ENCODE measurements at regions not wholly inside any gene's neighbourhood (a gene's known extent, or its start where the extent isn't known, plus 50 kb on each side); places are given as distances from the start of the nearest gene placed in this dataset.

- peaks cover 3% of the 10 kb centered on the region for H3K4me1 ChIP-seq
- H3K27me3 ChIP-seq (replicated peaks; ENCODE audit: control insufficient read depth, insufficient read depth, low read length): no peaks in the 10 kb centered on the region
- H3K27me3 Mint-ChIP-seq (ENCODE audit: insufficient read depth, unreplicated experiment): no peaks in the 10 kb centered on the region
- no peaks in the 10 kb centered on the region for H3K36me3 ChIP-seq (ENCODE audit: control insufficient read depth, insufficient read depth, low read length)
- H3K27ac Mint-ChIP-seq (ENCODE audit: unreplicated experiment): no peak overlapping the region
- BruUV-seq (replicated peaks): no TSS peak
- H3K4me3 ChIP-seq (ENCODE audit: low read depth, low read length): no peak overlapping the region
- H3K9me3 ChIP-seq: no peaks in the 10 kb centered on the region
- TF ChIP-seq CTCF (IDR thresholded peaks at IDR 0.05; ENCODE audit: insufficient read depth in 1 of 2, low read depth in 1 of 2, low read length in 1 of 2, severe bottlenecking in 1 of 2, unreplicated experiment in 1 of 2): peak in 1 of 2 experiments; percentile 22
- intact Hi-C loops (cut with micrococcal nuclease; ENCODE audit: unreplicated experiment): loop anchor here (1.0 kb wide), 1 partner anchor 46 kb away; no protein-coding TSS in a partner anchor
- CTCF ChIA-PET: interaction anchor here (1.3 kb wide), 1 partner anchor 47 kb away, joined by 3 read pairs; no protein-coding TSS in a partner anchor
- no peak overlapping the region for H3K4me3 Mint-ChIP-seq (ENCODE audit: unreplicated experiment)
- POLR2A ChIA-PET: no interaction called here
- no peak for DNase-seq
- peaks cover 10% of the 10 kb centered on the region for H3K9me3 Mint-ChIP-seq (ENCODE audit: unreplicated experiment)
- no peaks in the 10 kb centered on the region for H3K4me1 Mint-ChIP-seq (ENCODE audit: low read depth, unreplicated experiment)
- no peaks in the 10 kb centered on the region for H3K36me3 Mint-ChIP-seq (ENCODE audit: insufficient read depth, unreplicated experiment)
Observed at GRCh38 chr20:6629564-6629963, 137.9 kb upstream of the BMP2 start.

- ChIA-PET POLR2A (no interaction called here), CTCF (interaction anchor here (0.8 kb wide), 1 partner anchor 10 kb away, joined by 3 read pairs; no protein-coding TSS in a partner anchor)
- DNase-seq: no peak
- peaks cover 15% of the 10 kb centered on the region for H3K4me1 ChIP-seq
- H3K4me3 Mint-ChIP-seq (ENCODE audit: unreplicated experiment): no peak overlapping the region
- no peaks in the 10 kb centered on the region for H3K9me3 ChIP-seq
- no peaks in the 10 kb centered on the region for H3K36me3 Mint-ChIP-seq (ENCODE audit: insufficient read depth, unreplicated experiment)
- no peaks in the 10 kb centered on the region for H3K36me3 ChIP-seq (ENCODE audit: control insufficient read depth, insufficient read depth, low read length)
- no peak overlapping the region for H3K27ac Mint-ChIP-seq (ENCODE audit: unreplicated experiment)
- BruUV-seq (replicated peaks): no TSS peak
- no peak overlapping the region for H3K4me3 ChIP-seq (ENCODE audit: low read depth, low read length)
- H3K9me3 Mint-ChIP-seq (ENCODE audit: unreplicated experiment): peaks cover 10% of the 10 kb centered on the region
- TF ChIP-seq CTCF (IDR thresholded peaks at IDR 0.05; ENCODE audit: insufficient read depth in 1 of 2, low read depth in 1 of 2, low read length in 1 of 2, severe bottlenecking in 1 of 2, unreplicated experiment in 1 of 2): no peak
- no peaks in the 10 kb centered on the region for H3K4me1 Mint-ChIP-seq (ENCODE audit: low read depth, unreplicated experiment)
- intact Hi-C loops (cut with micrococcal nuclease; ENCODE audit: unreplicated experiment): no loop called here
- no peaks in the 10 kb centered on the region for H3K27me3 Mint-ChIP-seq (ENCODE audit: insufficient read depth, unreplicated experiment)
- no peaks in the 10 kb centered on the region for H3K27me3 ChIP-seq (replicated peaks; ENCODE audit: control insufficient read depth, insufficient read depth, low read length)
Observed at GRCh38 chr20:6626805-6627204, 140.7 kb upstream of the BMP2 start.

- H3K27me3 Mint-ChIP-seq (ENCODE audit: insufficient read depth, unreplicated experiment): no peaks in the 10 kb centered on the region
- Histone ChIP-seq H3K4me3 (ENCODE audit: low read depth, low read length) (no peak overlapping the region), H3K27me3 (replicated peaks; ENCODE audit: control insufficient read depth, insufficient read depth, low read length) (no peaks in the 10 kb centered on the region), H3K4me1 (peaks cover 15% of the 10 kb centered on the region), H3K36me3 (ENCODE audit: control insufficient read depth, insufficient read depth, low read length) (no peaks in the 10 kb centered on the region), H3K9me3 (no peaks in the 10 kb centered on the region)
- H3K36me3 Mint-ChIP-seq (ENCODE audit: insufficient read depth, unreplicated experiment): no peaks in the 10 kb centered on the region
- CTCF ChIA-PET: interaction anchor here (1.1 kb wide), 1 partner anchor 41 kb away, joined by 7 read pairs; no protein-coding TSS in a partner anchor
- DNase-seq: peak; percentile 65 to 77
- peak overlapping the region; percentile 51 for H3K4me3 Mint-ChIP-seq (ENCODE audit: unreplicated experiment)
- H3K4me1 Mint-ChIP-seq (ENCODE audit: low read depth, unreplicated experiment): no peaks in the 10 kb centered on the region
- intact Hi-C loops (cut with micrococcal nuclease; ENCODE audit: unreplicated experiment): loop anchor here (1.0 to 2.0 kb wide), 3 partner anchors 12 to 135 kb away; no protein-coding TSS in a partner anchor
- no TSS peak for BruUV-seq (replicated peaks)
- TF ChIP-seq CTCF (IDR thresholded peaks at IDR 0.05; ENCODE audit: insufficient read depth in 1 of 2, low read depth in 1 of 2, low read length in 1 of 2, severe bottlenecking in 1 of 2, unreplicated experiment in 1 of 2): no peak
- H3K9me3 Mint-ChIP-seq (ENCODE audit: unreplicated experiment): peaks cover 10% of the 10 kb centered on the region
- H3K27ac Mint-ChIP-seq (ENCODE audit: unreplicated experiment): no peak overlapping the region
- POLR2A ChIA-PET: no interaction called here
Observed at GRCh38 chr20:6623989-6624388, 143.5 kb upstream of the BMP2 start.
